Endodermal cell (in vitro differentiated cells): ENCODE measurements at regions not wholly inside any gene's neighbourhood (a gene's known extent, or its start where the extent isn't known, plus 50 kb on each side); places are given as distances from the start of the nearest gene placed in this dataset.

ENCODE experiments used
- DNase-seq: peaks from one replicate; pipeline ENCODE4 v3.0.0-alpha.2; 2017
- H3K27ac ChIP-seq: 2 replicates; pipeline ENCODE4 v1.5.1; 2013; ENCODE audit warnings: mild to moderate bottlenecking, low read depth, low read length, moderate library complexity
- H3K27me3 ChIP-seq: 2 replicates; pipeline ENCODE4 v1.6.1; 2013; ENCODE audit warnings: mild to moderate bottlenecking, low read length, moderate library complexity; ENCODE audit not compliant: insufficient read depth, control insufficient read depth, poor library complexity, severe bottlenecking
- H3K36me3 ChIP-seq: 2 replicates; pipeline ENCODE4 v1.7.0; 2013; ENCODE audit warnings: mild to moderate bottlenecking, low read length, moderate library complexity; ENCODE audit not compliant: control insufficient read depth, insufficient read depth
- H3K4me1 ChIP-seq: one replicate; pipeline ENCODE4 v1.7.0; 2013; ENCODE audit warnings: low read length; ENCODE audit not compliant: control insufficient read depth, insufficient read depth
- H3K4me3 ChIP-seq: 2 replicates; pipeline ENCODE4 v1.5.1; 2013; ENCODE audit warnings: mild to moderate bottlenecking, low read length, moderate library complexity
- H3K9ac ChIP-seq: 2 replicates; pipeline ENCODE4 v1.6.1; 2013; ENCODE audit warnings: mild to moderate bottlenecking, low read length, moderate library complexity; ENCODE audit not compliant: poor library complexity, severe bottlenecking; ENCODE audit errors: extremely low read depth
- H3K9me3 ChIP-seq: 2 replicates; pipeline ENCODE4 v1.6.1; 2013; ENCODE audit warnings: mild to moderate bottlenecking, low read length, moderate library complexity; ENCODE audit not compliant: control insufficient read depth
- H3K27ac Mint-ChIP-seq: 2 replicates; pipeline ENCODE4 v1.8.0; 2020; ENCODE audit warnings: mixed read lengths
- H3K27me3 Mint-ChIP-seq: 2 replicates; pipeline ENCODE4 v1.8.0; 2021; ENCODE audit warnings: mild to moderate bottlenecking, mixed read lengths; ENCODE audit not compliant: insufficient read depth
- H3K36me3 Mint-ChIP-seq: 2 replicates; pipeline ENCODE4 v1.8.0; 2020; ENCODE audit warnings: low read depth, mixed read lengths
- H3K4me1 Mint-ChIP-seq: 2 replicates; pipeline ENCODE4 v1.8.0; 2020; ENCODE audit warnings: mixed read lengths
- H3K4me3 Mint-ChIP-seq: 2 replicates; pipeline ENCODE4 v1.8.0; 2020; ENCODE audit warnings: mild to moderate bottlenecking, moderate library complexity, mixed read lengths
- H3K9me3 Mint-ChIP-seq: 2 replicates; pipeline ENCODE4 v1.8.0; 2020; ENCODE audit warnings: mild to moderate bottlenecking, mixed read lengths
- CTCF ChIP-seq: fragments of 200-600 bp; sonication (generic); conservative IDR thresholded peaks from 2 replicates; pipeline ENCODE4 v1.5.0; 2021; ENCODE audit warnings: antibody characterized with exemption, mild to moderate bottlenecking
- WGBS, 2 experiments: methylation state at CpG; one replicate each; pipeline versions ENCODE4 v1.1.5 to v1.1.7; 2013; ENCODE audit warnings: missing lambda C conversion rate in 2 of 2, mixed read lengths in 1 of 2; ENCODE audit not compliant: insufficient coverage in 1 of 2, insufficient read length in 1 of 2; 5-methylcytosine and 5-hydroxymethylcytosine counted together

GRCh38 chr2:142545036-142545435, 332.4 kb upstream of the KYNU start:
- Mint-ChIP-seq H3K36me3 (no peaks in the 10 kb centered on the region), H3K27ac (no peak overlapping the region), H3K9me3 (no peaks in the 10 kb centered on the region), H3K4me3 (no peak overlapping the region), H3K4me1 (no peaks in the 10 kb centered on the region), H3K27me3 (no peaks in the 10 kb centered on the region)
- WGBS, 2 experiments = 91% methylated on average over 1 to 3 of the region's 3 CpGs
- TF ChIP-seq CTCF = no peak
- Histone ChIP-seq H3K4me3 (no peak overlapping the region), H3K4me1 (no peaks in the 10 kb centered on the region), H3K27ac (no peak overlapping the region), H3K9me3 (no peaks in the 10 kb centered on the region), H3K9ac (no peak overlapping the region), H3K36me3 (no peaks in the 10 kb centered on the region), H3K27me3 (no peaks in the 10 kb centered on the region)
- no peak for DNase-seq

GRCh38 chr2:142544173-142544572, 333.3 kb upstream of the KYNU start:
- H3K9me3 Mint-ChIP-seq = no peaks in the 10 kb centered on the region
- no peak overlapping the region for H3K27ac Mint-ChIP-seq
- no peak for TF ChIP-seq CTCF
- no peaks in the 10 kb centered on the region for H3K4me1 Mint-ChIP-seq
- H3K27ac ChIP-seq = no peak overlapping the region
- no peaks in the 10 kb centered on the region for H3K9me3 ChIP-seq
- H3K36me3 Mint-ChIP-seq = no peaks in the 10 kb centered on the region
- no peaks in the 10 kb centered on the region for H3K36me3 ChIP-seq
- no peaks in the 10 kb centered on the region for H3K4me1 ChIP-seq
- 91% methylated on average over 4 of the region's 4 CpGs; no CpG with 5 or more reads in 1 of the 2 experiments for WGBS, 2 experiments
- no peak for DNase-seq
- H3K9ac ChIP-seq = no peak overlapping the region
- H3K4me3 ChIP-seq = no peak overlapping the region
- no peaks in the 10 kb centered on the region for H3K27me3 ChIP-seq
- H3K4me3 Mint-ChIP-seq = no peak overlapping the region
- H3K27me3 Mint-ChIP-seq = no peaks in the 10 kb centered on the region

GRCh38 chr2:142542431-142542910, 335.0 kb upstream of the KYNU start:
- WGBS, 2 experiments = 94% methylated on average over 1 of the region's 1 CpG; no CpG with 5 or more reads in 1 of the 2 experiments
- H3K4me1 ChIP-seq = no peaks in the 10 kb centered on the region
- no peak overlapping the region for H3K9ac ChIP-seq
- no peak overlapping the region for H3K4me3 ChIP-seq
- H3K27ac ChIP-seq = no peak overlapping the region
- Mint-ChIP-seq H3K4me1 (no peaks in the 10 kb centered on the region), H3K36me3 (no peaks in the 10 kb centered on the region), H3K4me3 (no peak overlapping the region), H3K9me3 (no peaks in the 10 kb centered on the region), H3K27me3 (no peaks in the 10 kb centered on the region), H3K27ac (no peak overlapping the region)
- no peaks in the 10 kb centered on the region for H3K9me3 ChIP-seq
- TF ChIP-seq CTCF = no peak
- no peaks in the 10 kb centered on the region for H3K27me3 ChIP-seq
- H3K36me3 ChIP-seq = no peaks in the 10 kb centered on the region
- DNase-seq = no peak
